A549 (cell line): ENCODE measurements at regions not wholly inside any gene's neighbourhood (a gene's known extent, or its start where the extent isn't known, plus 50 kb on each side); places are given as distances from the start of the nearest gene placed in this dataset.

Experiments used
- ATAC-seq, 2 experiments: fragments of 200-7000 bp in 1 of 2; fragments of >200 bp in 1 of 2; cut with Nextera tagmentation in 1 of 2; cut with Tn5 transposase in 1 of 2; 3 replicates each; pipeline versions ENCODE4 v1.8.0 to v1.9.1; 2018 to 2020; ENCODE audit warnings: mild to moderate bottlenecking in 1 of 2, moderate library complexity in 1 of 2
- CTCF ChIA-PET: fragments of 300-600 bp; sonication (Branson Sonifier 250); formaldehyde crosslinking; extraction: SDS; loops from one replicate; lab custom pipeline; 2021; ENCODE audit warnings: antibody characterized with exemption, inconsistent platforms; lab: Yijun Ruan, JAX
- POLR2A ChIA-PET: fragments of 350-600 bp; formaldehyde crosslinking; extraction: SDS; loops from one replicate; lab custom pipeline; 2021; ENCODE audit warnings: antibody characterized with exemption, inconsistent platforms; lab: Yijun Ruan, JAX
- DNase-seq, 2 experiments: peaks; one replicate each; pipeline versions ENCODE4 v3.0.0 to v3.0.0-alpha.2; 2011 to 2016; ENCODE audit warnings: low read depth in 1 of 2, low spot score in 1 of 2
- FAIRE-seq: peaks from 2 replicates; lab custom pipeline; 2011; peaks lifted over from hg19 to GRCh38; lab: Jason Lieb, UNC
- H3K27ac ChIP-seq, 2 experiments: fragments of >200 bp; sonication (Bioruptor Twin); formaldehyde crosslinking; 3 replicates each; pipeline ENCODE4 v1.5.1; 2016 to 2017
- H3K4me1 ChIP-seq: fragments of >200 bp; sonication (Bioruptor Twin); formaldehyde crosslinking; 3 replicates; pipeline ENCODE4 v1.6.1; 2016
- H3K4me2 ChIP-seq: fragments of >200 bp; sonication (Bioruptor Twin); formaldehyde crosslinking; 3 replicates; pipeline ENCODE4 v1.6.1; 2016
- H3K4me3 ChIP-seq: fragments of >200 bp; sonication (Bioruptor Twin); formaldehyde crosslinking; 3 replicates; pipeline ENCODE4 v1.5.1; 2016
- H3K9me3 ChIP-seq: fragments of >200 bp; sonication (Bioruptor Twin); formaldehyde crosslinking; 3 replicates; pipeline ENCODE4 v1.6.1; 2016
- CBX8 ChIP-seq: fragments of 200-600 bp; sonication (generic); IDR thresholded peaks from 2 replicates; pipeline ENCODE4 v1.6.1; 2016
- EHMT2 ChIP-seq: fragments of 200-600 bp; sonication (generic); IDR thresholded peaks from 2 replicates; pipeline ENCODE4 v1.6.1; 2016; ENCODE audit warnings: antibody characterized with exemption, low read depth, mild to moderate bottlenecking, moderate library complexity
- FOXS1 ChIP-seq: fragments of 250-450 bp; sonication (Bioruptor Pico); IDR thresholded peaks from 2 replicates; pipeline ENCODE4 v1.5.0; 2020; ENCODE audit warnings: mild to moderate bottlenecking, moderate library complexity
- GATA3 ChIP-seq: IDR thresholded peaks from 2 replicates; pipeline ENCODE4 v1.6.1; 2012; ENCODE audit warnings: borderline replicate concordance
- HDAC2 ChIP-seq: fragments of 200-600 bp; sonication (generic); IDR thresholded peaks from 2 replicates; pipeline ENCODE4 v1.6.1; 2016
- HOXB13 ChIP-seq: fragments of 250-450 bp; sonication (Bioruptor Pico); IDR thresholded peaks from 2 replicates; pipeline ENCODE4 v1.5.0; 2020; ENCODE audit warnings: low read depth, mild to moderate bottlenecking, moderate library complexity
- HOXB5 ChIP-seq: fragments of 250-450 bp; sonication (Bioruptor Pico); IDR thresholded peaks from 2 replicates; pipeline ENCODE4 v1.5.0; 2020; ENCODE audit warnings: mild to moderate bottlenecking, moderate library complexity
- KDM1A ChIP-seq: fragments of 200-600 bp; sonication (generic); IDR thresholded peaks from 2 replicates; pipeline ENCODE4 v1.6.1; 2016; ENCODE audit warnings: low read depth, mild to moderate bottlenecking
- MAFK ChIP-seq: fragments of 450-650 bp; IDR thresholded peaks from 2 replicates; pipeline ENCODE4 v1.6.1; 2014; ENCODE audit not compliant: partially characterized antibody
- MYC ChIP-seq: IDR thresholded peaks from 2 replicates; pipeline ENCODE4 v1.6.1; 2012; ENCODE audit warnings: mild to moderate bottlenecking, inconsistent platforms, low read length, improper control_type of control experiment, borderline replicate concordance
- NR3C1 ChIP-seq: fragments of >200 bp; sonication (Bioruptor Twin); formaldehyde crosslinking; IDR thresholded peaks from 3 replicates; pipeline ENCODE4 v1.6.1; 2017
- PHF8 ChIP-seq: fragments of 200-600 bp; sonication (generic); IDR thresholded peaks from 2 replicates; pipeline ENCODE4 v1.6.1; 2016; ENCODE audit warnings: low read depth, mild to moderate bottlenecking, antibody characterized with exemption, moderate library complexity, borderline replicate concordance
- RAD21 ChIP-seq, 2 experiments: fragments of >200 bp in 1 of 2; sonication (Bioruptor Twin) in 1 of 2; formaldehyde crosslinking in 1 of 2; IDR thresholded peaks in 1 of 2; conservative IDR thresholded peaks in 1 of 2; 2 replicates in 1 of 2; 3 replicates in 1 of 2; pipeline ENCODE4 v1.6.1; 2012 to 2018; ENCODE audit warnings: inconsistent platforms in 1 of 2
- RARB ChIP-seq: fragments of 250-450 bp; sonication (Bioruptor Pico); IDR thresholded peaks from 2 replicates; pipeline ENCODE4 v1.8.0; 2021; ENCODE audit warnings: mild to moderate bottlenecking, moderate library complexity
- SMC3 ChIP-seq: fragments of >200 bp; sonication (Bioruptor Twin); formaldehyde crosslinking; IDR thresholded peaks from 3 replicates; pipeline ENCODE4 v1.6.1; 2018; ENCODE audit warnings: inconsistent platforms
- TP53 ChIP-seq: fragments of 250-450 bp; sonication (Bioruptor Pico); IDR thresholded peaks from 2 replicates; pipeline ENCODE4 v1.5.0; 2021; ENCODE audit warnings: mild to moderate bottlenecking, moderate library complexity
- ZC3H11A ChIP-seq: fragments of 450-650 bp; IDR thresholded peaks from 2 replicates; pipeline ENCODE4 v1.6.1; 2014; ENCODE audit warnings: antibody characterized with exemption, mild to moderate bottlenecking
- ZFP36 ChIP-seq: fragments of 450-650 bp; IDR thresholded peaks from 2 replicates; pipeline ENCODE4 v1.6.1; 2014; ENCODE audit warnings: borderline replicate concordance; ENCODE audit not compliant: partially characterized antibody
- ZNF302 ChIP-seq: fragments of 250-450 bp; sonication (Bioruptor Pico); IDR thresholded peaks from 2 replicates; pipeline ENCODE4 v1.9.0; 2021; ENCODE audit warnings: inconsistent platforms, mild to moderate bottlenecking, moderate library complexity
- WGBS: methylation state at CpG from one replicate; pipeline ENCODE4 v1.1.6; 2017; ENCODE audit errors: missing lambda C conversion rate; 5-methylcytosine and 5-hydroxymethylcytosine counted together
- TF ChIP-seq, protein P1 (sequence below): IDR thresholded peaks from 2 replicates; pipeline ENCODE4 v1.6.1; 2012; ENCODE audit warnings: low read depth, borderline replicate concordance

DNA sequence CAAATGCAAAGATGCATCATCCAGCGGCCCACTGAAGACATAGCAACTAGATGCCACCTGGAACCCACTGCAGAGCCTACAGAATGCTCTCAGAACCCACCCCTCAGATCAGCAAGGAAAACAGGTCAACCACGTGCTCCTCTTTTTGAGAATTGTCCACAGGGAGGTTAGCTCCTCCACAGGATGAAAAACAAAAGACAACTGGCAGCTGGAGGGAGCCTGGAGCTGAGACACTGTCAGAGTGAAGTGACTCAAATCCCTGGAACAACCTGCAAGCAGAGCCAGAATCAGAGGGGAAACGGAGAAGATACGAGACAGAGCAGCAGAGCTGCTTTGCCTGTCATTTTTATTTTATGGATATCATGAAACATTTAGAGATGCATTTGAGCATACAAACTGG is 277.6 kb downstream of the GASK1B start:
- H3K9me3 ChIP-seq = no peaks in the 10 kb centered on the region
- H3K4me3 ChIP-seq = no peak overlapping the region
- POLR2A ChIA-PET = no interaction called here
- H3K4me1 ChIP-seq = no peaks in the 10 kb centered on the region
- H3K4me2 ChIP-seq = no peak overlapping the region
- H3K27ac ChIP-seq = no peak overlapping the region
- FAIRE-seq = no peak
- CTCF ChIA-PET = no interaction called here
- DNase-seq = no peak
- TF ChIP-seq CBX8 = no peak
- ATAC-seq = no peak
- 47% methylated on average over 4 of the region's 4 CpGs for WGBS

DNA sequence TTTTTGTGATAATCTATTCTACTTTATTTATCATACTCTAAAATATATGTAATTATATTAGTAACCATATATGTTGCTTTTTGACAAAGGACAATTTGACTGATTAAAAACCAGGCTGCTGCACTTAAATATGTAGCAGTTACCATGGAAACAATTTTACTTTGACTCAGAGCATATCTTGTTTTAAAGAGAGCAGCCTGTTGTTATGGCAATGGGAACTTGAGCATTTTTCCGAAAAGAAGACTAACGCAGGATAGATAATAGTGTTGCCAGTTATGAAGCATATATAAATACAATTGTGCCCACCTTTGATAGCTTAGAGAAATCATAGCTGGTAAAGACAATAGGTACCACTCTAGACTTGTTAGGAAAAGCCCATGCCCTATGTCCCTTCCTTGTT is 283.0 kb downstream of the GASK1B start:
- no peak overlapping the region for H3K27ac ChIP-seq
- TF ChIP-seq HDAC2 = no peak
- no peaks in the 10 kb centered on the region for H3K4me1 ChIP-seq
- no peak for FAIRE-seq
- DNase-seq = no peak
- ATAC-seq = no peak
- ChIA-PET POLR2A (no interaction called here), CTCF (no interaction called here)
- H3K4me3 ChIP-seq = no peak overlapping the region
- H3K4me2 ChIP-seq = no peak overlapping the region
- no peaks in the 10 kb centered on the region for H3K9me3 ChIP-seq
- WGBS = 83% methylated on average over 2 of the region's 2 CpGs

DNA sequence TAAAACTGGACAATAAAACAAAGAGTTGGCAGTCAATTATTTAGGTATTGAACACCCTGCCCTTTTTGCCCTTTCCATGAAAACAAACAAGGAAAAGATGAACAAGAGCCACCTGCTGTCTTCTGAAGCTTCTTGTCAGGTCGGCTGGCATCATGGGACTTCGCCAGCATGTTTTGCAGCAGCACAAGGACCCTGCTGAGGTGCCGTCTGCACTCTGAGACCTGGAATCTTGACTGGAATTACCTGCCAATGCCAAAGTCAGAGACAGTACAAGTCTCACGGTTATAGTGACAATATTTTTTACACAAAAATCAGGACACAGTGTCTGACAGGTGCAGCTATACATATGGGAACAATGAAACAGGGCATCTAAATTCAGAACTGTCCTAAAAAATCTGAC is 284.5 kb downstream of the GASK1B start:
- POLR2A ChIA-PET = no interaction called here
- FAIRE-seq (no peak), ATAC-seq (no peak), DNase-seq (no peak)
- WGBS = 26% methylated on average over 4 of the region's 4 CpGs
- no peak for TF ChIP-seq KDM1A
- TF ChIP-seq NR3C1 = no peak
- no peak for TF ChIP-seq SMC3
- TF ChIP-seq MYC = no peak
- no peak for TF ChIP-seq ZFP36
- no peak for TF ChIP-seq ZC3H11A
- TF ChIP-seq EHMT2 = no peak
- no peak for TF ChIP-seq RARB (CRISPR knock-in tag)
- TF ChIP-seq HOXB13 (CRISPR knock-in tag) = no peak
- TF ChIP-seq PHF8 = no peak
- no peak for TF ChIP-seq TP53 (CRISPR knock-in tag)
- no peaks in the 10 kb centered on the region for H3K4me1 ChIP-seq
- H3K4me2 ChIP-seq = no peak overlapping the region
- no peaks in the 10 kb centered on the region for H3K9me3 ChIP-seq
- no peak overlapping the region for H3K27ac ChIP-seq
- no peak overlapping the region for H3K4me3 ChIP-seq
- CTCF ChIA-PET = no interaction called here

DNA sequence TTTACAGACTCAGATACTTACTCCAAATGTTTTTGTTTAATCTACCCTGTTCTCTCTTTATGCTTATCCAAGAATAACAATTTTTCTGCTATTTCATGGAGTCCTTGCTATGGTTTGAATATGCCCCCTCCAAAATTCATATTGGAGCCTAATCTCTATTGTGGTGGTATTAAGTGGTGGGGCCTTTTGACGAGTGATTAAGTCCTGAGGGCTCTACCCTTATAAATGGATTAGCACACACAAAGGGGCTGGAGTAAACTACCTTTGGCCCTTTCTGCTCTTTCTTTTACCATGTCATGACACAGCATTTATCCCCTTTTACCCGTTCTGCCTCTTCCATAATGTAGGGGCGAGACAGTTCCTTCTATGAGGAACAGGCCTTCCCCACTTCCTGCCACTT is 285.5 kb downstream of the GASK1B start:
- no peak for DNase-seq
- no peak overlapping the region for H3K4me3 ChIP-seq
- H3K27ac ChIP-seq = no peak overlapping the region
- FAIRE-seq = no peak
- no peak for TF ChIP-seq FOXS1 (CRISPR knock-in tag)
- no peak for TF ChIP-seq HOXB5
- TF ChIP-seq MAFK = no peak
- TF ChIP-seq ZNF302 (CRISPR knock-in tag) = no peak
- no peak for TF ChIP-seq RAD21 (conservative IDR thresholded peaks at IDR 0.05 in 1 of 2, IDR thresholded peaks at IDR 0.05 in 1 of 2)
- ATAC-seq = no peak
- no peaks in the 10 kb centered on the region for H3K4me1 ChIP-seq
- CTCF ChIA-PET = no interaction called here
- no peak overlapping the region for H3K4me2 ChIP-seq
- H3K9me3 ChIP-seq = no peaks in the 10 kb centered on the region
- 53% methylated on average over 3 of the region's 3 CpGs for WGBS
- POLR2A ChIA-PET = no interaction called here

DNA sequence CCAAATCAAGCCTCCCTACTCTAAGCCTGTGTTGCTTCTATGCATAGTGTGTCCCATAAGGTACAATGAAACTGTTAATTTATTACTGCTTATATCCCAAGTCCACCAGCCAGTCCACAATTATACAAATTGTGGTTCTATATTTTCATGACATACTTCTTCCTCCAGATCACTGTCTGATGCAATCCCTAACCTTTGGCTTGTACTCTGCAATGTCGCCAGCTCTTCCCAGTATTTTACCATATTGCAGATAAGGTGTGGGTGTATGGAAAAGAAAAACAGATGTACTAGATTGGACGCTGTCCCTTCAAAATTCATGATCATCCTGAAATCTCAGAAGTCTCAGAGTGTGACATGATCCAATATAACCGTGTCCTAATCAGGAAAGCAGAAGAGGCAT is 286.2 kb downstream of the GASK1B start:
- H3K4me1 ChIP-seq = no peaks in the 10 kb centered on the region
- ChIA-PET CTCF (no interaction called here), POLR2A (no interaction called here)
- no peak overlapping the region for H3K4me3 ChIP-seq
- no peaks in the 10 kb centered on the region for H3K9me3 ChIP-seq
- no peak overlapping the region for H3K4me2 ChIP-seq
- FAIRE-seq (no peak), ATAC-seq (no peak)
- no peak overlapping the region for H3K27ac ChIP-seq
- 25% methylated on average over 3 of the region's 3 CpGs for WGBS
- TF ChIP-seq GATA3 (no peak), TP53 (CRISPR knock-in tag) (no peak)
- TF ChIP-seq, protein P1, sequence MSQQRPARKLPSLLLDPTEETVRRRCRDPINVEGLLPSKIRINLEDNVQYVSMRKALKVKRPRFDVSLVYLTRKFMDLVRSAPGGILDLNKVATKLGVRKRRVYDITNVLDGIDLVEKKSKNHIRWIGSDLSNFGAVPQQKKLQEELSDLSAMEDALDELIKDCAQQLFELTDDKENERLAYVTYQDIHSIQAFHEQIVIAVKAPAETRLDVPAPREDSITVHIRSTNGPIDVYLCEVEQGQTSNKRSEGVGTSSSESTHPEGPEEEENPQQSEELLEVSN = no peak
- TF ChIP-seq, all 56 proteins: peak for 0
- DNase-seq = no peak
